Mucosa of gallbladder (tissue), 1 donor: ENCODE measurements at regions not wholly inside any gene's neighbourhood (a gene's known extent, or its start where the extent isn't known, plus 50 kb on each side); places are given as distances from the start of the nearest gene placed in this dataset.
"Not testable (repeated sequence)": the region's sequence is repeated elsewhere in the genome, so short reads cannot be mapped to it uniquely, and the experiment has no call there.

ENCODE experiments used
- DNase-seq: peaks from one replicate; pipeline ENCODE4 v3.0.0-alpha.2; 2020; ENCODE audit warnings: low spot score
- donor health status: DM: no; HTN: no; CAD: no.

GRCh38 chr5:130580264-130580663 lies 584.8 kb downstream of the HINT1 start:
- no peak for DNase-seq

GRCh38 chr5:130578354-130578753 lies 586.7 kb downstream of the HINT1 start:
- no peak for DNase-seq

GRCh38 chr5:130571076-130571475 lies 594.0 kb downstream of the HINT1 start:
- no peak for DNase-seq

GRCh38 chr5:130568791-130569190 lies 596.3 kb downstream of the HINT1 start:
- DNase-seq: no peak

GRCh38 chr5:130555429-130555828 lies 609.6 kb downstream of the HINT1 start:
- DNase-seq: no peak

GRCh38 chr5:130550562-130550928 lies 614.5 kb downstream of the HINT1 start:
- DNase-seq: no peak

GRCh38 chr5:130549884-130550561 lies 615.0 kb downstream of the HINT1 start:
- no peak for DNase-seq

- no peak for DNase-seq
These were observed 618.8 kb downstream of the HINT1 start for GRCh38 chr5:130546211-130546610.

GRCh38 chr5:130545291-130545690 lies 619.8 kb downstream of the HINT1 start:
- DNase-seq: no peak

GRCh38 chr5:130541617-130542221 lies 623.3 kb downstream of the HINT1 start:
- no peak for DNase-seq

- no peak for DNase-seq
These were observed 628.4 kb downstream of the HINT1 start for GRCh38 chr5:130536691-130537090.

GRCh38 chr5:130532786-130533185 lies 628.5 kb downstream of the CHSY3 start:
- no peak for DNase-seq

- no peak for DNase-seq
These were observed 625.5 kb downstream of the CHSY3 start for GRCh38 chr5:130529511-130530485.

- no peak for DNase-seq
These were observed 624.8 kb downstream of the CHSY3 start for GRCh38 chr5:130529111-130529510.

- DNase-seq: no peak
These were observed 624.2 kb downstream of the CHSY3 start for GRCh38 chr5:130528474-130528873.

- DNase-seq: no peak
These were observed 622.4 kb downstream of the CHSY3 start for GRCh38 chr5:130526708-130527107.

GRCh38 chr5:130520211-130520610 lies 615.9 kb downstream of the CHSY3 start:
- DNase-seq: no peak

GRCh38 chr5:130514984-130515690 lies 610.9 kb downstream of the CHSY3 start:
- DNase-seq: no peak

- DNase-seq: no peak
These were observed 598.4 kb downstream of the CHSY3 start for GRCh38 chr5:130502702-130503101.

GRCh38 chr5:130501151-130501865 lies 597.0 kb downstream of the CHSY3 start:
- DNase-seq: no peak

GRCh38 chr5:130500495-130500894 lies 596.2 kb downstream of the CHSY3 start:
- DNase-seq: not testable (repeated sequence)
